Mesenchymal stem cell (in vitro differentiated cells and primary cell): ENCODE measurements at regions not wholly inside any gene's neighbourhood (a gene's known extent, or its start where the extent isn't known, plus 50 kb on each side); places are given as distances from the start of the nearest gene placed in this dataset.
"Not testable (repeated sequence)": the region's sequence is repeated elsewhere in the genome, so short reads cannot be mapped to it uniquely, and the experiment has no call there.

Source experiments
- DNase-seq: peaks from one replicate; pipeline ENCODE4 v3.0.0-alpha.2; 2013
- H2AFZ ChIP-seq: one replicate; pipeline ENCODE4 v1.6.1; 2013; ENCODE audit warnings: low read depth, mild to moderate bottlenecking, control low read depth, inconsistent platforms, low read length, moderate library complexity
- H2AK5ac ChIP-seq: 2 replicates; pipeline ENCODE4 v1.6.1; 2013; ENCODE audit warnings: low read length, moderate library complexity, mild to moderate bottlenecking, inconsistent platforms; ENCODE audit not compliant: severe bottlenecking
- H2BK120ac ChIP-seq: one replicate; pipeline ENCODE4 v1.6.1; 2013; ENCODE audit warnings: low read depth, mild to moderate bottlenecking, inconsistent platforms, low read length, moderate library complexity
- H2BK12ac ChIP-seq, 2 experiments: one replicate each; pipeline ENCODE4 v1.6.1; 2013; ENCODE audit warnings: inconsistent platforms in 2 of 2, low read length in 2 of 2, mild to moderate bottlenecking in 2 of 2, moderate library complexity in 2 of 2, control low read depth in 1 of 2
- H2BK15ac ChIP-seq: one replicate; pipeline ENCODE4 v1.6.1; 2013; ENCODE audit warnings: mild to moderate bottlenecking, low read depth, inconsistent platforms; ENCODE audit not compliant: poor library complexity, severe bottlenecking
- H2BK5ac ChIP-seq: 2 replicates; pipeline ENCODE4 v1.6.1; 2013; ENCODE audit warnings: low read depth, mild to moderate bottlenecking, low read length, control low read depth, inconsistent platforms; ENCODE audit not compliant: poor library complexity, severe bottlenecking
- H3K14ac ChIP-seq, 2 experiments: one replicate each; pipeline ENCODE4 v1.6.1; 2013; ENCODE audit warnings: inconsistent platforms in 2 of 2, low read length in 2 of 2, control low read depth in 1 of 2, mild to moderate bottlenecking in 1 of 2, moderate library complexity in 1 of 2
- H3K18ac ChIP-seq, 2 experiments: one replicate each; pipeline ENCODE4 v1.6.1; 2013; ENCODE audit warnings: inconsistent platforms in 2 of 2, low read length in 2 of 2, control low read depth in 1 of 2, low read depth in 1 of 2, mild to moderate bottlenecking in 1 of 2
- H3K23ac ChIP-seq, 2 experiments: one replicate each; pipeline ENCODE4 v1.6.1; 2013; ENCODE audit warnings: inconsistent platforms in 2 of 2, low read length in 2 of 2, mild to moderate bottlenecking in 2 of 2, moderate library complexity in 2 of 2, control low read depth in 1 of 2
- H3K27ac ChIP-seq: 2 replicates; pipeline ENCODE4 v1.5.1; 2013; ENCODE audit warnings: mild to moderate bottlenecking, moderate library complexity, low read length, control low read depth, inconsistent platforms; ENCODE audit not compliant: poor library complexity, severe bottlenecking
- H3K27me3 ChIP-seq, 2 experiments: 2 replicates each; pipeline versions ENCODE4 v1.6.1 to v1.7.0; 2013; ENCODE audit warnings: low read length in 2 of 2, mild to moderate bottlenecking in 2 of 2, moderate library complexity in 2 of 2, control low read depth in 1 of 2, inconsistent platforms in 1 of 2; ENCODE audit not compliant: control insufficient read depth in 1 of 2, insufficient read depth in 1 of 2
- H3K36me3 ChIP-seq, 2 experiments: 2 replicates each; pipeline versions ENCODE4 v1.6.1 to v1.7.0; 2013; ENCODE audit warnings: low read length in 2 of 2, control low read depth in 1 of 2, inconsistent platforms in 1 of 2, low read depth in 1 of 2, mild to moderate bottlenecking in 1 of 2; ENCODE audit not compliant: insufficient read depth in 2 of 2, control insufficient read depth in 1 of 2
- H3K4ac ChIP-seq, 2 experiments: one replicate each; pipeline ENCODE4 v1.6.1; 2013; ENCODE audit warnings: inconsistent platforms in 2 of 2, low read length in 2 of 2, mild to moderate bottlenecking in 2 of 2, moderate library complexity in 2 of 2, control low read depth in 1 of 2, low read depth in 1 of 2
- H3K4me1 ChIP-seq: 2 replicates; pipeline ENCODE4 v1.6.1; 2013; ENCODE audit warnings: low read depth, low read length, control low read depth; ENCODE audit not compliant: control insufficient read depth, insufficient read depth
- H3K4me2 ChIP-seq: 2 replicates; pipeline ENCODE4 v1.6.1; 2013; ENCODE audit warnings: low read length, mild to moderate bottlenecking, inconsistent platforms; ENCODE audit not compliant: poor library complexity, severe bottlenecking
- H3K4me3 ChIP-seq, 2 experiments: 2 replicates each; pipeline versions ENCODE4 v1.5.1 to v1.7.0; 2013; ENCODE audit warnings: low read length in 2 of 2, mild to moderate bottlenecking in 2 of 2, control low read depth in 1 of 2, low read depth in 1 of 2; ENCODE audit not compliant: insufficient read depth in 1 of 2
- H3K79me1 ChIP-seq: replicated peaks from 2 replicates; pipeline ENCODE4 v1.6.1; 2013; ENCODE audit warnings: mild to moderate bottlenecking, control low read depth, low read length, inconsistent platforms; ENCODE audit not compliant: poor library complexity, severe bottlenecking
- H3K9ac ChIP-seq: 2 replicates; pipeline ENCODE4 v1.7.0; 2013; ENCODE audit warnings: mild to moderate bottlenecking, low read length, moderate library complexity
- H3K9me3 ChIP-seq: 2 replicates; pipeline ENCODE4 v1.7.0; 2013; ENCODE audit warnings: mild to moderate bottlenecking, low read length; ENCODE audit not compliant: control insufficient read depth
- H4K8ac ChIP-seq: one replicate; pipeline ENCODE4 v1.6.1; 2013; ENCODE audit warnings: inconsistent platforms, mild to moderate bottlenecking, low read length, moderate library complexity
- H4K91ac ChIP-seq: one replicate; pipeline ENCODE4 v1.6.1; 2013; ENCODE audit warnings: mild to moderate bottlenecking, low read length, inconsistent platforms
- WGBS: methylation state at CpG from one replicate; pipeline ENCODE4 v1.1.7; 2013; ENCODE audit warnings: mixed read lengths; 5-methylcytosine and 5-hydroxymethylcytosine counted together

GRCh38 chr21:15297824-15298223 is 233.0 kb upstream of the NRIP1 start:
- Histone ChIP-seq H2BK5ac (no peak overlapping the region), H2BK120ac (no peak overlapping the region), H3K79me1 (no peaks in the 10 kb centered on the region), H2BK12ac (no peak overlapping the region), H2AK5ac (no peak overlapping the region), H3K27ac (no peak overlapping the region), H3K36me3 (no peaks in the 10 kb centered on the region), H4K91ac (no peak overlapping the region), H3K27me3 (no peaks in the 10 kb centered on the region), H3K9me3 (no peaks in the 10 kb centered on the region), H3K4ac (no peak overlapping the region), H3K18ac (no peak overlapping the region), H3K4me2 (no peak overlapping the region), H3K4me3 (no peak overlapping the region), H4K8ac (no peak overlapping the region), H3K14ac (no peak overlapping the region), H2AFZ (no peak overlapping the region), H2BK15ac (no peak overlapping the region), H3K4me1 (no peaks in the 10 kb centered on the region), H3K9ac (no peak overlapping the region), H3K23ac (no peak overlapping the region)
- no peak for DNase-seq

DNA sequence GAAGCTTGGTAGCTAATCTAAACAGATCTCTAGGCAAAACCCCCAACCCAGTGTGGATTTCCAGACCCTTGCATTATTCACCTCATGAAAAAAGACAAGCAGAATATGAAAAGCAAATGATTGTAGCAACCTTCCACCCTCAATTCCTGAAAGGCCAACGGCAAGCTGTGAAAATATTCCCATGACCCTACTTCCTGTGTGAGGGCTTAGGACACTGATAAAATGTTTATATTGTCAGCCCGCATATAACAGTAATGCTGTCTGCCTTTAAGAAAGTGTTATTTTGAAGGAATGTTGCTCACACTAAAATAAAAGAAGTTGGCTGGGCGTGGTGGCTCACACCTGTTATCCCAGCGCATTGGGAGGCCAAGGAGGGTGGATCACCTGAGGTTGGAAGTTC is 233.5 kb upstream of the NRIP1 start:
- H3K9me3 ChIP-seq = no peaks in the 10 kb centered on the region
- H3K4me3 ChIP-seq = no peak overlapping the region
- no peak overlapping the region for H2AFZ ChIP-seq
- H3K36me3 ChIP-seq = no peaks in the 10 kb centered on the region
- H3K18ac ChIP-seq = no peak overlapping the region
- H3K27me3 ChIP-seq = no peaks in the 10 kb centered on the region
- no peak overlapping the region for H4K91ac ChIP-seq
- H3K14ac ChIP-seq = no peak overlapping the region
- H2AK5ac ChIP-seq = no peak overlapping the region
- H2BK12ac ChIP-seq = no peak overlapping the region
- H3K79me1 ChIP-seq = no peaks in the 10 kb centered on the region
- peak; percentile 3 for DNase-seq
- no peak overlapping the region for H3K4me2 ChIP-seq
- 71% methylated on average over 3 of the region's 4 CpGs for WGBS
- no peak overlapping the region for H2BK15ac ChIP-seq
- no peak overlapping the region for H3K4ac ChIP-seq
- no peak overlapping the region for H2BK5ac ChIP-seq
- no peak overlapping the region for H3K23ac ChIP-seq
- H4K8ac ChIP-seq = no peak overlapping the region
- H3K4me1 ChIP-seq = no peaks in the 10 kb centered on the region
- H2BK120ac ChIP-seq = no peak overlapping the region
- no peak overlapping the region for H3K9ac ChIP-seq
- H3K27ac ChIP-seq = no peak overlapping the region

GRCh38 chr21:15298755-15299154 is 234.0 kb upstream of the NRIP1 start:
- not testable (repeated sequence) for H2AFZ ChIP-seq, H3K4ac ChIP-seq, H2AK5ac ChIP-seq, H3K79me1 ChIP-seq, H3K27me3 ChIP-seq, H4K91ac ChIP-seq, H3K27ac ChIP-seq, H3K14ac ChIP-seq, H3K9me3 ChIP-seq, H3K36me3 ChIP-seq, H3K4me3 ChIP-seq, H3K4me1 ChIP-seq, H2BK120ac ChIP-seq, H3K4me2 ChIP-seq, DNase-seq, H2BK12ac ChIP-seq, H2BK5ac ChIP-seq, H2BK15ac ChIP-seq, H4K8ac ChIP-seq, H3K18ac ChIP-seq, H3K23ac ChIP-seq, H3K9ac ChIP-seq
- WGBS = 100% methylated on average over 5 of the region's 8 CpGs

DNA sequence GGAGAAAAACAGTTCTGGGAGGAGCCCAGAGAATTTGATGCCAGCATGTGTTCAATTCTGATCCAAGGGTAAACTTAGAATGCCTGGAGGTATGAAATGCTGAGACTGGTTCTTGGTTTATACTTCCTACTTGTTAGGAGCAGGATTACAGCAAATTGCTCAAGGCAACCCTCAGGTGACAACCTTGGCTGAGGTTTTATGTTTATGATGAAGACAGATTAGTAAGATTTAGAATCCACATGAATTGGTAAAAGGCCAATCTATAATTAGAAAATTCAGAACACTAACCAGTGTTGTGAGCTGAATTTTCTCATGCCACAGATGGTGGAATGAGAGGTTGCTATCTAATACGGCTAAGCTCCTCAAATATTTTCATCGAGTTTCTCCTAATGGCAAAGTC is 235.3 kb upstream of the NRIP1 start:
- H3K4me3 ChIP-seq = no peak overlapping the region
- no peak overlapping the region for H3K4me2 ChIP-seq
- WGBS = 98% methylated on average over 2 of the region's 2 CpGs

More for the DNA sequence above, 235.3 kb upstream of the NRIP1 start:
- Histone ChIP-seq H3K14ac (no peak overlapping the region), H3K18ac (no peak overlapping the region), H2BK5ac (no peak overlapping the region), H4K8ac (no peak overlapping the region), H3K4me1 (no peaks in the 10 kb centered on the region), H3K36me3 (no peaks in the 10 kb centered on the region), H3K27ac (no peak overlapping the region), H3K4ac (no peak overlapping the region), H2AK5ac (no peak overlapping the region), H3K79me1 (no peaks in the 10 kb centered on the region), H2AFZ (no peak overlapping the region), H2BK12ac (no peak overlapping the region), H3K27me3 (no peaks in the 10 kb centered on the region), H4K91ac (no peak overlapping the region), H3K9ac (no peak overlapping the region), H3K23ac (no peak overlapping the region), H3K9me3 (no peaks in the 10 kb centered on the region), H2BK15ac (no peak overlapping the region), H2BK120ac (no peak overlapping the region)
- DNase-seq = no peak
